Transverse colon (tissue), 4 donors: ENCODE measurements at regions not wholly inside any gene's neighbourhood (a gene's known extent, or its start where the extent isn't known, plus 50 kb on each side); places are given as distances from the start of the nearest gene placed in this dataset.

ENCODE experiments used
- DNase-seq: peaks from one replicate; pipeline ENCODE4 v3.0.0-alpha.2; 2019
- H3K27ac ChIP-seq, 4 donors: fragments of 200-600 bp; sonication (generic); 2 replicates each; pipeline ENCODE4 v1.5.1; 2016 to 2018; ENCODE audit warnings: inconsistent platforms in 4 of 4
- H3K27me3 ChIP-seq: fragments of 200-600 bp; sonication (generic); 2 replicates; pipeline ENCODE4 v1.5.1; 2017; ENCODE audit warnings: inconsistent platforms
- H3K36me3 ChIP-seq, 4 donors: fragments of 200-600 bp; sonication (generic); 2 replicates each; pipeline ENCODE4 v1.5.1; 2017 to 2019; ENCODE audit warnings: inconsistent platforms in 4 of 4
- H3K4me1 ChIP-seq, 4 donors: fragments of 200-600 bp; sonication (generic); 2 replicates each; pipeline ENCODE4 v1.5.1; 2017 to 2020; ENCODE audit warnings: inconsistent platforms in 4 of 4
- H3K4me3 ChIP-seq, 4 donors: fragments of 200-600 bp; sonication (generic); 1 replicate in 1 of 4; 2 replicates in 3 of 4; pipeline versions ENCODE4 v1.5.1 to v1.6.1; 2017 to 2019; ENCODE audit warnings: inconsistent platforms in 4 of 4
- H3K9me3 ChIP-seq, 2 donors: fragments of 200-600 bp; sonication (generic); 2 replicates each; pipeline ENCODE4 v1.5.1; 2017 to 2019; ENCODE audit warnings: inconsistent platforms in 2 of 2
- CTCF ChIP-seq, 5 experiments: fragments of 200-600 bp in 3 of 5; fragments of 450-650 bp in 2 of 5; sonication (generic) in 3 of 5; IDR thresholded peaks; 1 replicate in 2 of 5; 2 replicates in 3 of 5; pipeline ENCODE4 v1.5.1; 2016 to 2017; ENCODE audit warnings: antibody characterized with exemption in 5 of 5, inconsistent platforms in 3 of 5, mild to moderate bottlenecking in 2 of 5, moderate library complexity in 1 of 5
- EP300 ChIP-seq: sonication (generic); formaldehyde crosslinking; IDR thresholded peaks from one replicate; pipeline ENCODE4 v1.6.1; 2017; ENCODE audit warnings: antibody characterized with exemption, low read depth
- POLR2A ChIP-seq: fragments of 450-650 bp; IDR thresholded peaks from one replicate; pipeline ENCODE4 v1.6.1; 2016; ENCODE audit warnings: antibody characterized with exemption, mild to moderate bottlenecking, moderate library complexity
- POLR2AphosphoS5 ChIP-seq, 3 donors: sonication (generic); formaldehyde crosslinking; IDR thresholded peaks; one replicate each; pipeline ENCODE4 v1.6.1; 2016; ENCODE audit warnings: antibody characterized with exemption in 3 of 3
- WGBS, 2 donors: methylation state at CpG; one replicate each; pipeline ENCODE4 v1.1.5; 2018; ENCODE audit warnings: low coverage in 1 of 2; 5-methylcytosine and 5-hydroxymethylcytosine counted together
- in situ Hi-C, 4 donors: fragments of 200-750 bp; cut with MboI; loops; one replicate each; pipeline versions ENCODE4 v1.15.0 to v1.15.1; 2017; ENCODE audit warnings: low sequenced_read_pairs in 3 of 4, low pct_ligation_motif_present in 1 of 4, low pct_unique_long_range_greater_than_20kb in 1 of 4
- intact Hi-C: fragments of 100-400 bp; cut with DNase I; formaldehyde crosslinking; loops from one replicate; pipeline ENCODE4 v1.15.1; 2023; ENCODE audit warnings: low total_unique reads

GRCh38 chr12:127158385-127159061, 1108.4 kb upstream of the TMEM132C start:
- no peak overlapping the region for H3K4me3 ChIP-seq
- in situ Hi-C loops (no loop called here), intact Hi-C loops (no loop called here)
- H3K27ac ChIP-seq, result no peak overlapping the region
- H3K9me3 ChIP-seq, result no peaks in the 10 kb centered on the region
- H3K27me3 ChIP-seq, result no peaks in the 10 kb centered on the region
- H3K4me1 ChIP-seq, result no peaks in the 10 kb centered on the region
- H3K36me3 ChIP-seq, result no peaks in the 10 kb centered on the region
- TF ChIP-seq CTCF (IDR thresholded peaks at IDR 0.05), result no peak
- WGBS, 2 donors, result 96 to 97% methylated on average over 4 of the region's 4 CpGs
- DNase-seq, result no peak

DNA sequence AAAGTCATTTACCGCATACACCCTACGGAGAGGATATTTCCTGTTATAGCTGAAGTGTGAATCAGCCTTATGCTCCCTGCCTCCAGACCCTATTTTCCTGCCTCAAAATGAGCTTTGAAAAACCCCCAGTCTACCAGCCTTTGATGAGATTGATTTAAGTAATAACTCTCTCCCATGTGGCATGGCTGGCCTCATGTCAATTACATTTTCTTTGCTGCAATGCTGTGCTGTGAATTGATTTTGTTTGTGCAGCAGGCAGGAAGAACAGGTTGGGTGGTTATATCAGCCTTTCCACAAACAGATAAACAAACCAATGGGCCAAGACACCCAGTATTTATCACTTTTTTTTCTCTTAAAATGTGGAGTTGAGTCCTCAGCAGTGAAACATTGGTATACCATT, 1105.5 kb upstream of the TMEM132C start:
- intact Hi-C loops, result no loop called here
- no peak for DNase-seq
- H3K4me1 ChIP-seq, result peaks cover 0 to 7% (median 2%) of the 10 kb centered on the region in 4 donors
- WGBS, 2 donors, result 69 to 100% methylated on average over 2 of the region's 2 CpGs
- no peak overlapping the region for H3K4me3 ChIP-seq
- in situ Hi-C loops, result no loop called here
- H3K9me3 ChIP-seq, result no peaks in the 10 kb centered on the region
- H3K27ac ChIP-seq, result no peak overlapping the region
- no peaks in the 10 kb centered on the region for H3K36me3 ChIP-seq
- no peak for TF ChIP-seq EP300
- no peak for TF ChIP-seq CTCF (IDR thresholded peaks at IDR 0.05)
- TF ChIP-seq POLR2AphosphoS5 (IDR thresholded peaks at IDR 0.05), result no peak
- TF ChIP-seq POLR2A, result no peak
- no peaks in the 10 kb centered on the region for H3K27me3 ChIP-seq

DNA sequence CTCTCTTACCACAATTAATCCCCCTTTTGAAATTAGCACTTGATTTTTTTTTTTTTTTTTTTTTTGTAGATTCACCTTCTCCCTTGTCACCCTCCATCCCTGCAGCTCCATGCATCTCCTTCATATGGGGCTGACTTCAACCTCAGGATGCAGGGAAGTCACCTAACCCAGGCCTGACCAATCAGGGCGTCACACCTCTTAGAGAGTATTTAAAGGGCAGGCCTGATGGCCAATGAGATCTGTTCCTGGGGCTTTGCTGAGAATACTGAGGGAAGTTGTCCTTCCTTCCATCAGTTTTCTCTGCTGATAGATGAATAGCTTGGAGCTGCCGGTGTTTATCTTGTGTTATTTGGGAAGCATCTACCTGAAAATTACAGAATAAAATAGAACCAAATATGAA, 1104.7 kb upstream of the TMEM132C start:
- H3K9me3 ChIP-seq, result no peaks in the 10 kb centered on the region
- no peak overlapping the region for H3K27ac ChIP-seq
- TF ChIP-seq POLR2AphosphoS5 (IDR thresholded peaks at IDR 0.05) (no peak), EP300 (no peak), CTCF (IDR thresholded peaks at IDR 0.05) (no peak), POLR2A (no peak)
- H3K4me1 ChIP-seq, result peaks cover 0 to 9% (median 2%) of the 10 kb centered on the region in 4 donors
- WGBS, 2 donors, result 80 to 97% methylated on average over 1 to 2 of the region's 2 CpGs
- in situ Hi-C loops, result no loop called here
- H3K36me3 ChIP-seq, result no peaks in the 10 kb centered on the region
- H3K4me3 ChIP-seq, result no peak overlapping the region
- no peaks in the 10 kb centered on the region for H3K27me3 ChIP-seq
- intact Hi-C loops, result no loop called here
- no peak for DNase-seq

DNA sequence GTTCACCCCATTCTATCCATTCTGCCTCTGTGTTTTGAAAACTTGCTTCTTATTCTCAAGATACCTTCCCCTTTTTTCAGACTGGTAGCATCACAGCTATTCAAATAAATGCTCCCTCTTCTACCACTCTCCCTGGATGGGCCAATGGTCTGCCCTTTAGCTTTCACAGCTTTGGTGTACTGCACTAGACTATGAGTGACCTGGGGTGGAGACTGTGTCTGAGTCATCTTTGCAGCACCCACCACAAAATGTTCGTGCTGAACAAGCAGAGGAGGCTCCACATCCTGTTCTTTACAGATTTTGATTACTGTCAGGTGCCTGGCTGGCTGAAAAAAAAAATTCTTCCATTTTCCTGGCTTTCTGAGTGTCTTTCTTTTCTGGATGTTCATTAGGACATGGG, 1104.1 kb upstream of the TMEM132C start:
- H3K4me1 ChIP-seq, result peaks cover 0 to 9% (median 2%) of the 10 kb centered on the region in 4 donors
- WGBS, 2 donors, result 17% methylated on average over 1 of the region's 1 CpG
- in situ Hi-C loops (no loop called here), intact Hi-C loops (no loop called here)
- DNase-seq, result no peak
- H3K27me3 ChIP-seq, result no peaks in the 10 kb centered on the region
- no peak overlapping the region for H3K27ac ChIP-seq
- H3K4me3 ChIP-seq, result no peak overlapping the region
- H3K9me3 ChIP-seq, result no peaks in the 10 kb centered on the region
- TF ChIP-seq CTCF (IDR thresholded peaks at IDR 0.05) (no peak), POLR2AphosphoS5 (IDR thresholded peaks at IDR 0.05) (no peak), EP300 (no peak), POLR2A (no peak)
- H3K36me3 ChIP-seq, result no peaks in the 10 kb centered on the region
